ENCODE measurements at regions not wholly inside any gene's neighbourhood (a gene's known extent, or its start where the extent isn't known, plus 50 kb on each side); places are given as distances from the start of the nearest gene placed in this dataset.

- no peak for TF ChIP-seq CTCF (IDR thresholded peaks at IDR 0.05)
- Mint-ChIP-seq H3K9me3 (ENCODE audit: low read depth) (peaks cover 4% of the 10 kb centered on the region), H3K4me1 (ENCODE audit: low read depth) (peaks cover 5% of the 10 kb centered on the region), H3K36me3 (ENCODE audit: low read depth) (no peaks in the 10 kb centered on the region), H3K27me3 (ENCODE audit: low read depth) (peaks cover 4% of the 10 kb centered on the region), H3K4me3 (ENCODE audit: unreplicated experiment) (no peak overlapping the region), H3K27ac (ENCODE audit: unreplicated experiment) (no peak overlapping the region)
- no peak for DNase-seq (ENCODE audit: low spot score)
These were observed 1455.5 kb downstream of the SUCLG1 start for GRCh38 chr2:83003555-83003954.

GRCh38 chr2:83002706-83003105 lies 1456.4 kb downstream of the SUCLG1 start:
- no peak for DNase-seq (ENCODE audit: low spot score)
- Mint-ChIP-seq H3K27ac (ENCODE audit: unreplicated experiment) (no peak overlapping the region), H3K36me3 (ENCODE audit: low read depth) (no peaks in the 10 kb centered on the region), H3K27me3 (ENCODE audit: low read depth) (peaks cover 4% of the 10 kb centered on the region), H3K4me3 (ENCODE audit: unreplicated experiment) (no peak overlapping the region), H3K4me1 (ENCODE audit: low read depth) (peaks cover 5% of the 10 kb centered on the region), H3K9me3 (ENCODE audit: low read depth) (peaks cover 4% of the 10 kb centered on the region)
- no peak for TF ChIP-seq CTCF (IDR thresholded peaks at IDR 0.05)

- Mint-ChIP-seq H3K36me3 (ENCODE audit: low read depth) (no peaks in the 10 kb centered on the region), H3K27me3 (ENCODE audit: low read depth) (peaks cover 4% of the 10 kb centered on the region), H3K9me3 (ENCODE audit: low read depth) (no peaks in the 10 kb centered on the region), H3K27ac (ENCODE audit: unreplicated experiment) (no peak overlapping the region), H3K4me1 (ENCODE audit: low read depth) (peaks cover 1% of the 10 kb centered on the region), H3K4me3 (ENCODE audit: unreplicated experiment) (no peak overlapping the region)
- no peak for TF ChIP-seq CTCF (IDR thresholded peaks at IDR 0.05)
- DNase-seq (ENCODE audit: low spot score), result no peak
These were observed 1460.3 kb downstream of the SUCLG1 start for GRCh38 chr2:82998781-82999180.

DNA sequence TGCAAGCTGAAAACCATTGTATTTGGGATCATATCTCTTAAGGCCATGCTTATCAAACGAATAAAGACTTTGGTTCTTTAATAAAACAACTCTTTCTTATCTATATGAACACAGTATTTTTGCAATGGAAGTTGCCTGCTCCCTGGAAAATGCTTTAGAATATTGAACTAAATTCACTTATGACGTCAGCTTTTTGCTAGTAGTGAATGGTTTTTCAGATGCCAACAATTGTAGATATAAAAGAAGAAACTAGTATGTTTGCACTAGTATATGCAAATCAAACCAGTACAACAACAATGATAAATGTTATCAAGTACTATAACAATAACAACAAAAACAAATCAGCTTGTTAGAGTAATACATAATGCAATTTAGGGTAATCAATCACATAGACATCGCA lies 1462.9 kb downstream of the SUCLG1 start:
- Mint-ChIP-seq H3K9me3 (ENCODE audit: low read depth) (no peaks in the 10 kb centered on the region), H3K4me3 (ENCODE audit: unreplicated experiment) (no peak overlapping the region), H3K27me3 (ENCODE audit: low read depth) (peaks cover 16% of the 10 kb centered on the region), H3K27ac (ENCODE audit: unreplicated experiment) (no peak overlapping the region), H3K4me1 (ENCODE audit: low read depth) (peaks cover 3% of the 10 kb centered on the region), H3K36me3 (ENCODE audit: low read depth) (no peaks in the 10 kb centered on the region)
- DNase-seq (ENCODE audit: low spot score), result no peak
- no peak for TF ChIP-seq CTCF (IDR thresholded peaks at IDR 0.05)

DNA sequence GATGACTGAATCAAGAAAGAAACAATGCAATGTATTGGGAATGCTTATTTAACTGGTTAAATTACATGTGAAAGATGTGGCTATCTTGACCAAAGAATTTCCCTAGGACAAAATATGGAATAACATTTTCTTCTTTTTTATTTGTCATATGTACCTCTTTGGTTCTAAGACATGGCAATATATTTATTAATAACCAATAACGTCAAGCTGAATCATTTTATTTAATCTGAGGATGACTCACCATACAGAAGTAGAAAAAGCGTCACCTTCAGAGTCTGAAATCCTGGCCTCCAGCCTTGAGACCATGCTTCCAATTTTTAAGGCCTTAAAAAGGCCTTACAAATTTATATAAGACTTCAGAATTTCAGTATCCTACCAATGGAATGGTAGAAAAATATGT lies 1464.9 kb downstream of the SUCLG1 start:
- Mint-ChIP-seq H3K4me1 (ENCODE audit: low read depth) (peaks cover 3% of the 10 kb centered on the region), H3K4me3 (ENCODE audit: unreplicated experiment) (no peak overlapping the region), H3K36me3 (ENCODE audit: low read depth) (no peaks in the 10 kb centered on the region), H3K27me3 (ENCODE audit: low read depth) (peaks cover 19% of the 10 kb centered on the region), H3K9me3 (ENCODE audit: low read depth) (no peaks in the 10 kb centered on the region), H3K27ac (ENCODE audit: unreplicated experiment) (no peak overlapping the region)
- no peak for DNase-seq (ENCODE audit: low spot score)
- no peak for TF ChIP-seq CTCF (IDR thresholded peaks at IDR 0.05)

Measured in chondrocyte (in vitro differentiated cells).